PFSK-1 (cell line): ENCODE measurements at regions not wholly inside any gene's neighbourhood (a gene's known extent, or its start where the extent isn't known, plus 50 kb on each side); places are given as distances from the start of the nearest gene placed in this dataset.

Source experiments
- POLR2AphosphoS5 ChIP-seq: IDR thresholded peaks from 2 replicates; pipeline ENCODE4 v1.6.1; 2012; ENCODE audit warnings: low read depth, mild to moderate bottlenecking, control low read depth, low read length, moderate library complexity
- SIN3A ChIP-seq: IDR thresholded peaks from 2 replicates; pipeline ENCODE4 v1.6.1; 2012; ENCODE audit warnings: mild to moderate bottlenecking, low read length, moderate library complexity, borderline replicate concordance; ENCODE audit not compliant: insufficient read depth
- TAF1 ChIP-seq: IDR thresholded peaks from 2 replicates; pipeline ENCODE4 v1.6.1; 2012; ENCODE audit warnings: low read length, control low read depth, borderline replicate concordance; ENCODE audit not compliant: insufficient read depth
- TF ChIP-seq, protein P1 (sequence below), 2 experiments: IDR thresholded peaks; 2 replicates each; pipeline versions ENCODE4 v1.6.1 to v1.8.0; 2011 to 2012; ENCODE audit warnings: low read depth in 2 of 2, low read length in 2 of 2, control low read depth in 1 of 2, inconsistent platforms in 1 of 2, mild to moderate bottlenecking in 1 of 2, moderate library complexity in 1 of 2; ENCODE audit not compliant: insufficient read depth in 1 of 2

- TF ChIP-seq POLR2AphosphoS5 (no peak), TAF1 (no peak), SIN3A (no peak)
- TF ChIP-seq, protein P1, sequence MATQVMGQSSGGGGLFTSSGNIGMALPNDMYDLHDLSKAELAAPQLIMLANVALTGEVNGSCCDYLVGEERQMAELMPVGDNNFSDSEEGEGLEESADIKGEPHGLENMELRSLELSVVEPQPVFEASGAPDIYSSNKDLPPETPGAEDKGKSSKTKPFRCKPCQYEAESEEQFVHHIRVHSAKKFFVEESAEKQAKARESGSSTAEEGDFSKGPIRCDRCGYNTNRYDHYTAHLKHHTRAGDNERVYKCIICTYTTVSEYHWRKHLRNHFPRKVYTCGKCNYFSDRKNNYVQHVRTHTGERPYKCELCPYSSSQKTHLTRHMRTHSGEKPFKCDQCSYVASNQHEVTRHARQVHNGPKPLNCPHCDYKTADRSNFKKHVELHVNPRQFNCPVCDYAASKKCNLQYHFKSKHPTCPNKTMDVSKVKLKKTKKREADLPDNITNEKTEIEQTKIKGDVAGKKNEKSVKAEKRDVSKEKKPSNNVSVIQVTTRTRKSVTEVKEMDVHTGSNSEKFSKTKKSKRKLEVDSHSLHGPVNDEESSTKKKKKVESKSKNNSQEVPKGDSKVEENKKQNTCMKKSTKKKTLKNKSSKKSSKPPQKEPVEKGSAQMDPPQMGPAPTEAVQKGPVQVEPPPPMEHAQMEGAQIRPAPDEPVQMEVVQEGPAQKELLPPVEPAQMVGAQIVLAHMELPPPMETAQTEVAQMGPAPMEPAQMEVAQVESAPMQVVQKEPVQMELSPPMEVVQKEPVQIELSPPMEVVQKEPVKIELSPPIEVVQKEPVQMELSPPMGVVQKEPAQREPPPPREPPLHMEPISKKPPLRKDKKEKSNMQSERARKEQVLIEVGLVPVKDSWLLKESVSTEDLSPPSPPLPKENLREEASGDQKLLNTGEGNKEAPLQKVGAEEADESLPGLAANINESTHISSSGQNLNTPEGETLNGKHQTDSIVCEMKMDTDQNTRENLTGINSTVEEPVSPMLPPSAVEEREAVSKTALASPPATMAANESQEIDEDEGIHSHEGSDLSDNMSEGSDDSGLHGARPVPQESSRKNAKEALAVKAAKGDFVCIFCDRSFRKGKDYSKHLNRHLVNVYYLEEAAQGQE (IDR thresholded peaks at IDR 0.05; ENCODE audit: insufficient read depth in 1 of 2, low read depth in 2 of 2, low read length in 2 of 2) = no peak
These were observed 256.7 kb upstream of the TNP1 start for GRCh38 chr2:217116610-217117009.
